K562 (cell line): ENCODE measurements at regions not wholly inside any gene's neighbourhood (a gene's known extent, or its start where the extent isn't known, plus 50 kb on each side); places are given as distances from the start of the nearest gene placed in this dataset.

Experiments
- ARID3A ChIP-seq: IDR thresholded peaks from 2 replicates; pipeline ENCODE4 v1.6.1; 2012; ENCODE audit warnings: low read depth, low read length, improper control_type of control experiment, borderline replicate concordance
- ELK3 ChIP-seq: fragments of 450-650 bp; formaldehyde crosslinking; IDR thresholded peaks from 2 replicates; pipeline ENCODE4 v1.4.0; 2020; ENCODE audit warnings: mild to moderate bottlenecking
- FOXK1 ChIP-seq: sonication (generic); formaldehyde crosslinking; IDR thresholded peaks from 2 replicates; pipeline ENCODE4 v1.8.0; 2022; ENCODE audit warnings: missing genetic modification reagents, mild to moderate bottlenecking, borderline replicate concordance
- IFI16 ChIP-seq: fragments of 250-450 bp; sonication (Bioruptor Pico); IDR thresholded peaks from 2 replicates; pipeline ENCODE4 v2.1.2; 2022; ENCODE audit warnings: mild to moderate bottlenecking, inconsistent platforms
- JUND ChIP-seq, 2 experiments: IDR thresholded peaks; 2 replicates in 1 of 2; 3 replicates in 1 of 2; pipeline ENCODE4 v1.6.1; 2011; ENCODE audit warnings: borderline replicate concordance in 2 of 2, low read depth in 2 of 2, low read length in 2 of 2, improper control_type of control experiment in 1 of 2, missing biosample characterization in 1 of 2, missing genetic modification characterization in 1 of 2, missing genetic modification reagents in 1 of 2
- MXD1 ChIP-seq: fragments of 250-450 bp; sonication (Bioruptor Pico); IDR thresholded peaks from 2 replicates; pipeline ENCODE4 v1.8.0; 2021; ENCODE audit warnings: borderline replicate concordance, mild to moderate bottlenecking, moderate library complexity; ENCODE audit not compliant: poor library complexity, severe bottlenecking
- PML ChIP-seq: IDR thresholded peaks from 2 replicates; pipeline ENCODE4 v1.6.1; 2012; ENCODE audit warnings: low read length, inconsistent platforms
- RBBP5 ChIP-seq: fragments of 200-600 bp; sonication (generic); IDR thresholded peaks from 2 replicates; pipeline ENCODE4 v1.6.1; 2012; ENCODE audit warnings: borderline replicate concordance, mild to moderate bottlenecking, low read length, control low read depth, inconsistent platforms; ENCODE audit not compliant: insufficient read depth, poor library complexity, severe bottlenecking
- TEAD1 ChIP-seq, 2 experiments: fragments of 450-650 bp in 1 of 2; sonication (generic) in 1 of 2; formaldehyde crosslinking; IDR thresholded peaks; 2 replicates each; pipeline versions ENCODE4 v1.4.0 to v1.8.0; 2020 to 2022; ENCODE audit warnings: mild to moderate bottlenecking in 2 of 2, missing genetic modification reagents in 1 of 2
- ZBTB7A ChIP-seq: IDR thresholded peaks from 2 replicates; pipeline ENCODE4 v1.6.1; 2011; ENCODE audit warnings: low read depth, mild to moderate bottlenecking, low read length, moderate library complexity, borderline replicate concordance; ENCODE audit not compliant: control insufficient read depth
- ZFP1 ChIP-seq: fragments of 450-650 bp; formaldehyde crosslinking; IDR thresholded peaks from 2 replicates; pipeline ENCODE4 v1.4.0; 2020; ENCODE audit warnings: mild to moderate bottlenecking, mixed read lengths
- ZNF318 ChIP-seq, 2 experiments: fragments of 450-650 bp; IDR thresholded peaks; 2 replicates each; pipeline ENCODE4 v1.6.1; 2016; ENCODE audit warnings: mild to moderate bottlenecking in 2 of 2, borderline replicate concordance in 1 of 2, low read depth in 1 of 2, moderate library complexity in 1 of 2
- ZNF445 ChIP-seq: fragments of 250-450 bp; sonication (Bioruptor Pico); IDR thresholded peaks from 2 replicates; pipeline ENCODE4 v1.4.0; 2020; ENCODE audit warnings: low read depth, mild to moderate bottlenecking, moderate library complexity
- ZNF584 ChIP-seq: fragments of 200-800 bp; sonication (Bioruptor generic); IDR thresholded peaks from 2 replicates; pipeline ENCODE4 v1.6.1; 2016; ENCODE audit warnings: low read depth, mild to moderate bottlenecking, missing genetic modification characterization, missing compliant biosample characterization

GRCh38 chr1:112818990-112819689 lies 104.0 kb upstream of the PPM1J start (continued):
- TF ChIP-seq ZNF318 (IDR thresholded peaks at IDR 0.05; ENCODE audit: borderline replicate concordance in 1 of 2, low read depth in 1 of 2), result peak in 1 of 2 experiments; percentile 85; a peak in 2 of 4 replicates
- no peak for TF ChIP-seq IFI16
- TF ChIP-seq MXD1 (CRISPR knock-in tag), result no peak
- TF ChIP-seq JUND (IDR thresholded peaks at IDR 0.05; ENCODE audit: borderline replicate concordance, low read depth, low read length), result peak; percentile 98
- TF ChIP-seq JUND (tag; IDR thresholded peaks at IDR 0.05; ENCODE audit: borderline replicate concordance, low read depth, low read length), result peak; percentile 99
- TF ChIP-seq TEAD1 (CRISPR knock-in tag; IDR thresholded peaks at IDR 0.05), result peak in 1 of 2 experiments; percentile 16; a peak in 1 of 4 replicates
- TF ChIP-seq ZNF584 (CRISPR knock-in tag), result no peak
- no peak for TF ChIP-seq ZNF445 (CRISPR knock-in tag)
- no peak for TF ChIP-seq ZBTB7A
- no peak for TF ChIP-seq RBBP5
- no peak for TF ChIP-seq FOXK1 (CRISPR knock-in tag)
- TF ChIP-seq PML, result peak; percentile 51; the same call in 1 of the 2 replicates
- no peak for TF ChIP-seq ELK3 (CRISPR knock-in tag)
- TF ChIP-seq ZFP1 (CRISPR knock-in tag), result no peak
- TF ChIP-seq ARID3A, result peak; percentile 96
